AG04449 (cell line): ENCODE measurements at regions not wholly inside any gene's neighbourhood (a gene's known extent, or its start where the extent isn't known, plus 50 kb on each side); places are given as distances from the start of the nearest gene placed in this dataset.
"Not testable (repeated sequence)": the region's sequence is repeated elsewhere in the genome, so short reads cannot be mapped to it uniquely, and the experiment has no call there.

Experiments
- CTCF ChIA-PET: fragments of 350-600 bp; formaldehyde crosslinking; extraction: SDS; loops from one replicate; lab custom pipeline; 2021; ENCODE audit warnings: antibody characterized with exemption; lab: Yijun Ruan, JAX
- POLR2A ChIA-PET: fragments of 400-600, 350-600 bp; formaldehyde crosslinking; extraction: SDS; loops from one replicate; lab custom pipeline; 2020; ENCODE audit warnings: antibody characterized with exemption, inconsistent platforms; lab: Yijun Ruan, JAX
- DNase-seq: peaks from one replicate; pipeline ENCODE4 v3.0.0-alpha.2; 2010; ENCODE audit warnings: low read depth, low spot score
- H3K4me3 ChIP-seq: 2 replicates; pipeline ENCODE4 v1.5.1; 2011; ENCODE audit warnings: low read depth, mild to moderate bottlenecking, control low read depth, low read length
- TF ChIP-seq, protein P1 (sequence below): IDR thresholded peaks from one replicate; pipeline ENCODE4 v1.5.1; 2011; ENCODE audit warnings: mild to moderate bottlenecking, moderate library complexity, low read length, control low read depth, inconsistent platforms; ENCODE audit not compliant: insufficient read depth; ENCODE audit errors: missing control alignments

DNA sequence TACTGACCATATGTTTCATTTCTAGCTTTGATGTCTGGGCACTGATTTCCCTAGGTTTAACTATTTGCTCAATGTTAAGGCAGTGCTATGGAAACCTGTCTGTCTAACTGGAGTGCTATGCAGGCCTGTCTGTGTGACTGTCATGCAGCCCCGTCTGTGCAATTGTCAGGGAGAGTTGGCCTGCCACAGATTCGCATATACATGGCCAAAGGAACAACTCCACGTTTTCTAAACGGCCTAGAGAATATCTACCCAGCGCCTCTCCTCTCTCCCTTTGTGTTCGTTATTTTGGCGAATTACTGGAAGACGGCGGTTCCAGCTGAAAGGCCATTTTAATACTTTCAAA is 59.6 kb upstream of the PSME4 start:
- DNase-seq, result no peak
- TF ChIP-seq, protein P1, sequence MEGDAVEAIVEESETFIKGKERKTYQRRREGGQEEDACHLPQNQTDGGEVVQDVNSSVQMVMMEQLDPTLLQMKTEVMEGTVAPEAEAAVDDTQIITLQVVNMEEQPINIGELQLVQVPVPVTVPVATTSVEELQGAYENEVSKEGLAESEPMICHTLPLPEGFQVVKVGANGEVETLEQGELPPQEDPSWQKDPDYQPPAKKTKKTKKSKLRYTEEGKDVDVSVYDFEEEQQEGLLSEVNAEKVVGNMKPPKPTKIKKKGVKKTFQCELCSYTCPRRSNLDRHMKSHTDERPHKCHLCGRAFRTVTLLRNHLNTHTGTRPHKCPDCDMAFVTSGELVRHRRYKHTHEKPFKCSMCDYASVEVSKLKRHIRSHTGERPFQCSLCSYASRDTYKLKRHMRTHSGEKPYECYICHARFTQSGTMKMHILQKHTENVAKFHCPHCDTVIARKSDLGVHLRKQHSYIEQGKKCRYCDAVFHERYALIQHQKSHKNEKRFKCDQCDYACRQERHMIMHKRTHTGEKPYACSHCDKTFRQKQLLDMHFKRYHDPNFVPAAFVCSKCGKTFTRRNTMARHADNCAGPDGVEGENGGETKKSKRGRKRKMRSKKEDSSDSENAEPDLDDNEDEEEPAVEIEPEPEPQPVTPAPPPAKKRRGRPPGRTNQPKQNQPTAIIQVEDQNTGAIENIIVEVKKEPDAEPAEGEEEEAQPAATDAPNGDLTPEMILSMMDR, result no peak
- ChIA-PET CTCF (no interaction called here), POLR2A (no interaction called here)
- H3K4me3 ChIP-seq, result no peak overlapping the region

DNA sequence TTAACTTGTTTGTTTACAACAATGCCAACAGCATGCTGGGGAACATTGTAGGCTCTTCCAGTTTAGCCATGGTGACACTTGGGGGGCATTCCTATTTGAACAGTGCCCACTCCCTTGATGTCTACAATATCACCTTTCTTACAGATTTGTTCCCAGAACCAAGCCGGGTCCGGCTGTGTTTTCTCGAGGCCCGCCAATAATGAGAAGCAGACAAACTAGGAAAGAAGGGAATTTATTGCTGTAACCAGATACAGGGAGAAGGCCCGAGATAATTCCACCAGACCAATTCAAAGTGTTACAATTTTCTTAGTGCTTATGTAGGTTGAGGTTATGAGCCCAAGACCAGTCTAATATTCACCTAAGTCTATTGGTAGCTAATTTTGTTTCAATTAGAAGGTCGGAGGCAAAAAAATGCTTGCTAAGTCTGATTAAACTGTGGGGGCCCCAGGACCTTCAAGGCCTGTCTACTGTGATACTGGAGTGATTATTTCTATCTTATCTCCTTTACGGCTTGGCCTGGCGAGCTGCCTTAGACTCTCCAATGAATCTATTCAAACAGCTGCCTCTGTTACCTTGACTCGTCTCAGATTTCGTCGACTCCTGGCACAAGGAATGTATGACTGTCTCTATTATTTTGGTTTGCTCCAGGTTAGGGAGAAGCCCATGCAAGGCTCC is 59.1 kb upstream of the PSME4 start:
- TF ChIP-seq, protein P1, result no peak
- DNase-seq, result no peak
- CTCF ChIA-PET, result no interaction called here
- POLR2A ChIA-PET, result no interaction called here
- no peak overlapping the region for H3K4me3 ChIP-seq

DNA sequence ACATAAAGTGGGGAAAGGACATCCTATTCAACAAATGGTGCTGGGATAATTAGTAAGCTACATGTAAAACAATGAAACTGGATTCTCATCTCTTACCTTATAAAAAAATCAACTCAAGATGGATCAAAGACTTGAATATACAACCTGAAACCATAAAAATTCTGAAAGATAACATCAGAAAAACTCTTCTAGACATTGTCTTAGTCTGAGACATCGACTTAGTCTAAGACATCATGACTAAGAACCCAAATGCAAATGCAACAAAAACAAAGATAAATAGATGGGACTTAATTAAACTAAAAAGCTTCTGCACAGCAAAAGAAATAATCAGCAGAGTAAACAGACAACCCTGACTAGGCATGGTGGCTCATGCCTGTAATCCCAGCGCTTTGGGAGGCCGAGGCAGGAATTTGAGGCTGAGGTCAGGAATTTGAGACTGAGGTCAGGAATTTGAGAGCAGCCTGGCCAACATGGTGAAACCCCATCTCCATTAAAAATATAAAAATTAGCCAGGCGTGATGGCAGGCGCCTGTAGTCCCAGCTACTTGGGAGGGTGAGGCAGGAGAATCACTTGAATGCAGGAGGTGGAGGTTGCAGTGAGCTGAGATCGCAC is 54.8 kb upstream of the PSME4 start:
- H3K4me3 ChIP-seq, CTCF ChIA-PET, DNase-seq, POLR2A ChIA-PET: not testable (repeated sequence)

DNA sequence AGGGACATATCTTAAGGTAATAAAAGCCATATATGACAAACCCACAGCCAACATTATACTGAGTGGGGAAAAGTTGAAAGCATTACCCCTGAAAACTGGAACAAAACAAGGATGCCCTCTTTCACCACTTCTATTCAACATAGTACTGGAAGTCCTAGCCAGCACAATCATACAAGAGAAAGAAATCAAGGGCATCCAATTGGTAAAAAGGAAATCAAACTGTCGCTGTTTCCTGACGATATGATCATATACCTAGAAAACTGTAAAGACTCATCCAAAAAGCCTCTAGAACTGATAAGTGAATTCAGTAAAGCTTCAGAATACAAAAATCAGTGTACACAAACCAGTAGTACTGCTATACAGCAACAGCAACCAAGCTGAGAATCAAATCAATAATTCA is 53.8 kb upstream of the PSME4 start:
- H3K4me3 ChIP-seq, result no peak overlapping the region
- DNase-seq, result no peak
- ChIA-PET CTCF (no interaction called here), POLR2A (no interaction called here)
- TF ChIP-seq, protein P1, result no peak

DNA sequence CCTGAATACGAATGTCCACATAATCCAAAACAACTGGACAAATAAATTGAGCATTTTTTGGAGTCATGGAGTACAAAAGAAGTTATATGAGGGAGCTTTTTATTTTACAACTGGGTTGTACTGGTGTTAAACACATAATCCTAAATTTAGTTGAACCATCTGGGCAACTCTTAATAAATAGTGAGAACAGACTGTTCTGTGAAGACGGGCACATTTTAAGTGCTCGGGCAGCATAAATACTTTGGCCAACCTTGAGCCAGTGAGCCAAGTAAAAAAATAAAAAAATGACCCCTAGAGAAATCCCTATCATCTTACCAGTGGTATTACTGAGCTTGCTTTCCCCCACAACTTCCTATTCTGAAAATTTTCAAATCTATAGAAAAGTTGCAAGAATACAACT is 50.9 kb upstream of the PSME4 start:
- ChIA-PET CTCF (no interaction called here), POLR2A (no interaction called here)
- no peak overlapping the region for H3K4me3 ChIP-seq
- TF ChIP-seq, protein P1, result no peak
- no peak for DNase-seq

DNA sequence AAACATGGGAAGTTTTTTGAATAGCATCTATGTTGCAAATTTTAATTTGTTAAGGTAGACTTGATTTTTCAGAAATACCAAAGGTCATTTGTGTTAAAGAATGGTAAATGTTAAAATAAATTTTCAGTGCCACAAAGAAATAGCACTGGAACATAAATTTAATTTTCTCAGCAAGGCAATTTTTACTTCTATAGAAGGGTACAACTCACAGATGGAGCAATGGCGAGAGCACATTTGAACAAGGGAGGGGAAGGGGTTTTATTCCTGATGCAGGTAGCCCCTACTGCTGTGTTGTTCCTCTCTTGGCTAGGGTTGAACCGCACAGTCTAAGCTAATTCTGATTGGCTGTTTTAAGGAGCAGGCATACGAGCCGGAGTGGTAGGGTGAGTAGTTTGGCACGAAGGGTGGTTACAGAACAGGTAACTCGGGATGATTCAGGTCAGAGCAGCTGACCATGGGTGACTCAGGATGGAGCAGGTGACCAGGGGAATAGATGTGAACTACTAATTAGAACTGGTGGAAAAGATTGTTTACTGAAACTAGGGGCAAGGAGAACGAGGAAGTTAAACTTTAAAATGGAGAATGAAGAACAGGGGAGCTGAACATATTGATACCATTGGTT is 50.1 kb upstream of the PSME4 start:
- ChIA-PET CTCF (interaction anchor here (0.9 kb wide), 1 partner anchor 11 kb away, joined by 3 read pairs; no protein-coding TSS in a partner anchor), POLR2A (no interaction called here)
- DNase-seq, result no peak
- TF ChIP-seq, protein P1, result no peak
- no peak overlapping the region for H3K4me3 ChIP-seq
